T-cell (primary cell): ENCODE measurements at regions not wholly inside any gene's neighbourhood (a gene's known extent, or its start where the extent isn't known, plus 50 kb on each side); places are given as distances from the start of the nearest gene placed in this dataset.

Experiments used
- ATAC-seq, 4 experiments: fragments of 200-7000 bp in 3 of 4; fragments of 150-1000 bp in 1 of 4; cut with Tn5 transposase; replicated peaks in 1 of 4; 1 replicate in 3 of 4; 2 replicates in 1 of 4; pipeline ENCODE4 v1.10.0; 2021; ENCODE audit warnings: moderate library complexity in 3 of 4, mild to moderate bottlenecking in 2 of 4, moderate number of reproducible peaks in 1 of 4
- CTCF ChIA-PET, 2 donors: fragments of 300-600 bp; sonication (Branson Sonifier 250); formaldehyde crosslinking; loops; one replicate each; lab custom pipeline; 2022; ENCODE audit warnings: antibody characterized with exemption in 2 of 2; lab: Charles Lee
- POLR2A ChIA-PET, 2 donors: fragments of 300-600 bp; sonication (Branson Sonifier 250); formaldehyde crosslinking; loops; one replicate each; lab custom pipeline; 2022; ENCODE audit warnings: antibody characterized with exemption in 2 of 2; lab: Charles Lee
- DNase-seq, 35 experiments: peaks; one replicate each; pipeline versions ENCODE4 v3.0.0 to v3.0.0-alpha.2; 2013 to 2023
- H3K27ac ChIP-seq: one replicate; pipeline ENCODE4 v1.5.1; 2013; ENCODE audit warnings: low read length
- H3K27me3 ChIP-seq, 2 experiments: replicated peaks in 1 of 2; 1 replicate in 1 of 2; 2 replicates in 1 of 2; pipeline versions ENCODE4 v1.6.1 to v1.7.0; 2013; ENCODE audit warnings: low read length in 1 of 2, mixed read lengths in 1 of 2; ENCODE audit not compliant: control insufficient read depth in 2 of 2, insufficient read depth in 2 of 2; ENCODE audit errors: extremely low read depth in 1 of 2
- H3K36me3 ChIP-seq, 2 donors: 1 replicate in 1 of 2; 2 replicates in 1 of 2; pipeline versions ENCODE4 v1.6.1 to v1.7.0; 2013; ENCODE audit warnings: low read length in 1 of 2; ENCODE audit not compliant: control insufficient read depth in 2 of 2, insufficient read depth in 1 of 2; ENCODE audit errors: extremely low read depth in 1 of 2
- H3K4me1 ChIP-seq, 2 experiments: 1 replicate in 1 of 2; 2 replicates in 1 of 2; pipeline versions ENCODE4 v1.6.1 to v1.7.0; 2013; ENCODE audit warnings: low read length in 2 of 2, mixed read lengths in 1 of 2; ENCODE audit not compliant: insufficient read depth in 2 of 2, control insufficient read depth in 1 of 2; ENCODE audit errors: extremely low read depth in 1 of 2
- H3K4me3 ChIP-seq, 2 donors: 1 replicate in 1 of 2; 2 replicates in 1 of 2; pipeline versions ENCODE4 v1.5.1 to v1.7.0; 2013; ENCODE audit warnings: mild to moderate bottlenecking in 2 of 2, low read length in 1 of 2, moderate library complexity in 1 of 2; ENCODE audit not compliant: control insufficient read depth in 1 of 2; ENCODE audit errors: extremely low read depth in 1 of 2
- H3K9me3 ChIP-seq: 2 replicates; pipeline ENCODE4 v1.7.0; 2013
- H3K27ac Mint-ChIP-seq, 2 donors: one replicate each; pipeline ENCODE4 v1.8.0; 2020 to 2021; ENCODE audit warnings: mild to moderate bottlenecking in 2 of 2, mixed read lengths in 2 of 2
- H3K27me3 Mint-ChIP-seq, 2 donors: one replicate each; pipeline ENCODE4 v1.8.0; 2021 to 2022; ENCODE audit warnings: mixed read lengths in 2 of 2
- H3K36me3 Mint-ChIP-seq: one replicate; pipeline ENCODE4 v1.8.0; 2021; ENCODE audit warnings: mixed read lengths
- H3K4me1 Mint-ChIP-seq, 3 donors: one replicate each; pipeline ENCODE4 v1.8.0; 2020 to 2022; ENCODE audit warnings: mixed read lengths in 3 of 3, mild to moderate bottlenecking in 1 of 3
- H3K4me3 Mint-ChIP-seq, 3 donors: one replicate each; pipeline ENCODE4 v1.8.0; 2020 to 2022; ENCODE audit warnings: mild to moderate bottlenecking in 3 of 3, mixed read lengths in 3 of 3, moderate library complexity in 3 of 3
- H3K9me3 Mint-ChIP-seq, 3 donors: one replicate each; pipeline ENCODE4 v1.8.0; 2020 to 2022; ENCODE audit warnings: mixed read lengths in 3 of 3
- WGBS: methylation state at CpG from one replicate; pipeline ENCODE4 v1.1.5; 2013; ENCODE audit warnings: missing lambda C conversion rate; ENCODE audit not compliant: insufficient coverage; 5-methylcytosine and 5-hydroxymethylcytosine counted together

DNA sequence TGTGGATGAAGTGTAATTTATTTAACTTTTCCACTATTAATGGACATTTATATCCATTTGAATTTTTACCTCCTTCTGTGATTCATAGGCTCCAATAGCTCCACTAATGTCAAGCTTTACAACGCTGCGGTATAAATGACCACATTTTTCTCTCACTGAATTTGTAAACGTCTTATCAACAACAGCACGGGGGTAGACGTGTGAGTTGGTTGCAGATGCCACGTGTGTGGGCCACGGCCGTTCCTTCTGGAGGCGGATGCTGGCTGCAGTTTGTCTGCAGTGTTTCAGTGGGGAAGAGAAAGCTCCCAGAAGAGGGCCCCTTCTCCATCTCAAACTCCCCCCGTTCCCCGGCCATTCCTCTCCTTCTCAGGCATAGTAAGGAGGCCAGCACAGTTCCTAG, 68.2 kb upstream of the XYLT1 start:
- no peaks in the 10 kb centered on the region for H3K9me3 Mint-ChIP-seq
- ChIA-PET CTCF (no interaction called here), POLR2A (no interaction called here)
- no peak overlapping the region for H3K4me3 Mint-ChIP-seq
- 80% methylated on average over 1 of the region's 11 CpGs for WGBS
- H3K27ac Mint-ChIP-seq, result no peak overlapping the region
- H3K4me3 ChIP-seq, result no peak overlapping the region
- no peaks in the 10 kb centered on the region for H3K36me3 Mint-ChIP-seq
- H3K9me3 ChIP-seq, result no peaks in the 10 kb centered on the region
- H3K4me1 ChIP-seq, result no peaks in the 10 kb centered on the region
- no peak overlapping the region for H3K27ac ChIP-seq
- peaks cover 13 to 17% of the 10 kb centered on the region in 2 donors for H3K27me3 Mint-ChIP-seq
- ATAC-seq (no peak), DNase-seq (no peak)
- peaks cover 0 to 15% of the 10 kb centered on the region in 2 experiments for H3K27me3 ChIP-seq
- H3K36me3 ChIP-seq, result no peaks in the 10 kb centered on the region
- H3K4me1 Mint-ChIP-seq, result no peaks in the 10 kb centered on the region

DNA sequence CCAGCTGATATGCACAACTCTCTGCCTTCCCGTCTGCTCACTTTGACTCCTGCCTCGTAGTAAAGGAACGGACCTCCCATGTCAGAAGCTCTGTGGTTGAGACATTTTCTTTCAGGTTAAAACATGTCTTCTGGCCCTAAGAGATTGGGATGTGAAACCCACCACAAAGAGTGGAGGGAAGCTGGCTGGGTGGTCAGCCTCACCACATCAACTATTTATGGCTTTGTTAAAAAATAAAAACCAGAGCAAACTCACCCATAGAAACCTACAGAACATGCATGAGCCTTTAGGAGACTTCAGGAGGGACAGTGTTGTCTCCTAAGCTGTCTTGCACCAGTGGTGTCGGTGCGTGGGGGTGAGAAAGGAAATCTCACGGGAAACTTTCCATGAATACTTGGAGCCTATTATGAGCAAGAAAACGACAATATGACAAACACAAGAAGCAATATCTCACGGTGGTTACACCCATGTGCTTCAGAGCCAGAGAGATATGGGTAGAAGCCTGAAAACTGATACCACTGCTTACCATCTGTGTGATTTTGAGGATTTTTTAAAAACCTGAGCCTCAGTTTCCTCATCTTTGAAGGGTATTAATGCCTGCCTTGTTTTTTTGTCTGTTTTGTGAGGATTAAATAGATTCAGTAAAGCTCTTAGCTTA, 61.7 kb upstream of the XYLT1 start:
- H3K4me1 ChIP-seq, result peaks cover 3 to 12% of the 10 kb centered on the region in 2 experiments
- H3K4me3 Mint-ChIP-seq, result no peak overlapping the region
- H3K4me3 ChIP-seq, result no peak overlapping the region
- DNase-seq (no peak), ATAC-seq (no peak)
- H3K36me3 Mint-ChIP-seq, result no peaks in the 10 kb centered on the region
- H3K9me3 Mint-ChIP-seq, result no peaks in the 10 kb centered on the region
- H3K4me1 Mint-ChIP-seq, result peaks cover 22 to 24% (median 23%) of the 10 kb centered on the region in 3 donors
- peaks cover 0 to 3% of the 10 kb centered on the region in 2 experiments for H3K27me3 ChIP-seq
- ChIA-PET POLR2A (no interaction called here), CTCF (no interaction called here)
- H3K9me3 ChIP-seq, result no peaks in the 10 kb centered on the region
- peak overlapping the region in 1 of 2 donors; percentile 30 for H3K27ac Mint-ChIP-seq
- peaks cover 4 to 5% of the 10 kb centered on the region in 2 donors for H3K27me3 Mint-ChIP-seq
- WGBS, result 46% methylated on average over 3 of the region's 8 CpGs
- no peaks in the 10 kb centered on the region for H3K36me3 ChIP-seq
- H3K27ac ChIP-seq, result no peak overlapping the region

- Histone ChIP-seq H3K4me1 (peaks cover 3 to 12% of the 10 kb centered on the region in 2 experiments), H3K36me3 (no peaks in the 10 kb centered on the region), H3K27me3 (no peaks in the 10 kb centered on the region), H3K4me3 (peak overlapping the region; percentile 46 to 59), H3K9me3 (no peaks in the 10 kb centered on the region), H3K27ac (peak overlapping the region; percentile 85)
- Mint-ChIP-seq H3K27ac (peak overlapping the region; percentile 96 to 97), H3K9me3 (no peaks in the 10 kb centered on the region), H3K36me3 (no peaks in the 10 kb centered on the region), H3K4me3 (peak overlapping the region; percentile 80 to 86 (median 81)), H3K27me3 (no peaks in the 10 kb centered on the region), H3K4me1 (peaks cover 26 to 27% (median 26%) of the 10 kb centered on the region in 3 donors)
- WGBS, result 0% methylated on average over 2 of the region's 6 CpGs
- ChIA-PET CTCF (no interaction called here), POLR2A (no interaction called here)
- DNase-seq, result peak in 33 of 35 experiments; percentile 0 to 58 (median 15)
- peak; percentile 92 to 97 (median 96) for ATAC-seq
Measured at GRCh38 chr16:17529982-17530760, 59.4 kb upstream of the XYLT1 start.

GRCh38 chr16:17526956-17527937, 56.5 kb upstream of the XYLT1 start:
- peaks cover 3 to 12% of the 10 kb centered on the region in 2 experiments for H3K4me1 ChIP-seq
- H3K4me3 Mint-ChIP-seq, result no peak overlapping the region
- H3K4me3 ChIP-seq, result no peak overlapping the region
- ATAC-seq (no peak), DNase-seq (no peak)
- H3K4me1 Mint-ChIP-seq, result peaks cover 26 to 27% (median 26%) of the 10 kb centered on the region in 3 donors
- ChIA-PET POLR2A (no interaction called here), CTCF (no interaction called here)
- H3K36me3 ChIP-seq, result no peaks in the 10 kb centered on the region
- H3K36me3 Mint-ChIP-seq, result peaks cover 2% of the 10 kb centered on the region
- H3K27me3 Mint-ChIP-seq, result peaks cover 0 to under 1% of the 10 kb centered on the region in 2 donors
- H3K27ac Mint-ChIP-seq, result peak overlapping the region in 1 of 2 donors; percentile 33
- no peaks in the 10 kb centered on the region for H3K9me3 ChIP-seq
- H3K9me3 Mint-ChIP-seq, result no peaks in the 10 kb centered on the region
- no peaks in the 10 kb centered on the region for H3K27me3 ChIP-seq
- no peak overlapping the region for H3K27ac ChIP-seq
- WGBS, result 90% methylated on average over 2 of the region's 4 CpGs

DNA sequence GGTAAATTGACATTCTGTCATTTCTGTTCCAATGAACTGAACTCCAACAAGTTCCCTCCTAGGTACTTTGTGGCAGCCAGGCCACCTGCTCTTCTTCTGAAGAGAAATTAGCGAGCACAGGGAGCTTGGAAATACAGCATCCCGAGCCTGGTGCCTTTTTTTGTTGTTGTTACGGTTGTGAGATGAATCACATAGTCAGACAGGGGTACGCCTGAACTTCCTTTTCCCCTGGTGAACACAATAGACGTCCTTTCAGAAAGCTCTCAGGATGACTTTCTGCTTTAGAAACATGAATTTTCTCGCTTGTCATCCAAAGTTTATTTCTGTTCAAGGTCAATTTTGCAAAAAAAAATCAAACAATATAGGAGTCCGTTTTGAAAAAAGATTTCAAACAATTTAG, 53.9 kb upstream of the XYLT1 start:
- H3K4me1 Mint-ChIP-seq, result peaks cover 10 to 15% (median 13%) of the 10 kb centered on the region in 3 donors
- peaks cover 4 to 7% of the 10 kb centered on the region in 2 donors for H3K27me3 Mint-ChIP-seq
- H3K27me3 ChIP-seq, result no peaks in the 10 kb centered on the region
- no peaks in the 10 kb centered on the region for H3K9me3 ChIP-seq
- peaks cover under 1 to 1% of the 10 kb centered on the region in 2 experiments for H3K4me1 ChIP-seq
- no peaks in the 10 kb centered on the region for H3K9me3 Mint-ChIP-seq
- no peaks in the 10 kb centered on the region for H3K36me3 ChIP-seq
- no peak overlapping the region for H3K27ac ChIP-seq
- H3K4me3 ChIP-seq, result no peak overlapping the region
- H3K36me3 Mint-ChIP-seq, result peaks cover 2% of the 10 kb centered on the region
- ChIA-PET CTCF (no interaction called here), POLR2A (no interaction called here)
- 54% methylated on average over 3 of the region's 7 CpGs for WGBS
- H3K27ac Mint-ChIP-seq, result no peak overlapping the region
- ATAC-seq (no peak), DNase-seq (no peak)
- no peak overlapping the region for H3K4me3 Mint-ChIP-seq

DNA sequence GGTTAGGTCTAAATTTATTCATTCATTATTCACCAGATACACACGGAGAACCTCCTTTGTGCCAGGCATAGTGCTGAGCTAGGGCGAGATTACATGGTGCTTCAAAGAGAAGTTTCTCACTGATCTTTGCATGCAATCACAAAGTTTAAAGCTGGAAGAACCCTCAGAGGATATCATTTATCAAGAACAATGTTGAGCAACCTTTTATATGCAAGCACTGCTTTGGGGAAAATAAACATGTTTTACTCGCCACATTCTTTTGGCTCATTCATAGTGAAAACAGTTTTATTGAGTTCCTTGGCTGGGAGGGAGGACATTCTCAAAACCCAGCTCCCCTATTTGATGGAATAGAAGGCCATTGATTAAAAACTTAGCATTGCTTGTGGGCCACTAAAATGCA, 49.8 kb upstream of the XYLT1 start:
- ChIA-PET POLR2A (no interaction called here), CTCF (no interaction called here)
- Mint-ChIP-seq H3K4me3 (no peak overlapping the region), H3K4me1 (no peaks in the 10 kb centered on the region), H3K27ac (no peak overlapping the region), H3K9me3 (no peaks in the 10 kb centered on the region), H3K27me3 (peaks cover 7 to 11% of the 10 kb centered on the region in 2 donors), H3K36me3 (peaks cover 2% of the 10 kb centered on the region)
- Histone ChIP-seq H3K27ac (no peak overlapping the region), H3K9me3 (no peaks in the 10 kb centered on the region), H3K27me3 (no peaks in the 10 kb centered on the region), H3K4me1 (no peaks in the 10 kb centered on the region), H3K36me3 (no peaks in the 10 kb centered on the region), H3K4me3 (no peak overlapping the region)
- 40% methylated on average over 1 of the region's 3 CpGs for WGBS
- DNase-seq (no peak), ATAC-seq (no peak)
